Limb (tissue), 2 donors: ENCODE measurements at regions not wholly inside any gene's neighbourhood (a gene's known extent, or its start where the extent isn't known, plus 50 kb on each side); places are given as distances from the start of the nearest gene placed in this dataset.
"Not testable (repeated sequence)": the region's sequence is repeated elsewhere in the genome, so short reads cannot be mapped to it uniquely, and the experiment has no call there.

Experiments
- DNase-seq, 2 donors: peaks; one replicate each; pipeline ENCODE4 v3.0.0-alpha.2; 2016; ENCODE audit errors: extremely low spot score in 2 of 2

DNA sequence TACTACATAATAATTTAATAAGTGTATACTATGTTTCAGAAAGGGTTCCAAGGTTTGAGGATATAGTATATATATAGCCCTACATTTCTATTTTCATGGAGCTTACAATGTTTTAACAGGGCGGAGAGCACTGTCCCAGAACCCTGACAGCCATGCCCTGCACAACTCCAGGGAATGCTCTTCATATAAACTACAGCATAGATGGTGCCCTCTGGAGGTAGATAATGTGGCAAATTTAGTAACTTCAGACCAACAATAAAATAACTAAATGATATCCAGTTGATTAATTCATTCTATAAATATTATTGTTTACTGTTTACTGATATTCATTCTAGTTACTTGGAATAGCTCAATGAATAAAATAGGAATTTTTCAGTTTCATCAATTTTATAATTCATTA lies 693.7 kb upstream of the CCDC179 start:
- no peak for DNase-seq

DNA sequence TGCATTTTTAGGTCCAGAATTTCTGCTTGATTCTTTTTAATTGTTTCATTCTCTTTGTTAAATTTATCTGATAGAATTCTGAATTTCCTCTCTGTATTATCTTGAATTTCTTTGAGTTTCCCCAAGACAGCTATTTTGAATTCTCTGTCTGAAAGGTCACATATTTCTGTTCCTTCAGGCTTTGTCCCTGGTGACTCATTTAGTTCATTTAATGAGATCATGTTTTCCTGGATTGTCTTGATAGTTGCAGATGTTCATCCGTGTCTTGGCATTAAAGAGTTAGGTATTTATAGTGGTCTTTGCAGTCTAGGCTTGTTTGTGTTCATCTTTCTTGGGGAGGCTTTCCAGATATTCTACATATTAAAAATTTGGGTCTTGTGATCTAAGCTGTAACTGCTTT lies 694.8 kb upstream of the CCDC179 start:
- no peak for DNase-seq

DNA sequence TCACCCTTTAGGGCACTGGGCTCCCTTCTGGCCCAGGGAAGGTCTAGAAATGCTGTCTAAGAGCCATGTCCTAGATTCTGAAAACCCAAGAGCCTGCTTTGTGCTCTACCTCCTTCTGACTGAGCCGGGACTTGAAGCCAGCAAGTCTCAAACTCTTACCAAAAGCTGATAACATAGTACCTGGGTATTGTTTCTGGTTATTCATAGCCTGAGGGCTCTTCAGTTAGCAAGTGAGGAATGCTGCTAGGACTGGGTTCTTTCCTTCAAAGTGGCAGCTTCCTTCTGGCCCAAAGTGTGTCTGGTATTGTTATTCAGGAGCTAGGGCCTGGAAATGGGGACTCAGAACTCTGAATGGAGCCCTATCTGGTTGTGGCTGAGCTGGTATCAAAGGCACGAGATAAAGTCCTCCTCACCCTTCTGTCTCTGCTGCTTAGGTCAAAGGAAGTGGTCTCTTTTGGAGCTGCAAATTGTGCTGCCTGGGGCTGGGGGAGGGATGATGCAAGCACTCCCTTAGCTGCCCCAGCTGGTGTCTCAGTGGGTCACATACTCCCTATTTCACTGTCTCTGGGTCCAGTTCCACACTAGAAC lies 696.0 kb upstream of the CCDC179 start:
- no peak for DNase-seq

DNA sequence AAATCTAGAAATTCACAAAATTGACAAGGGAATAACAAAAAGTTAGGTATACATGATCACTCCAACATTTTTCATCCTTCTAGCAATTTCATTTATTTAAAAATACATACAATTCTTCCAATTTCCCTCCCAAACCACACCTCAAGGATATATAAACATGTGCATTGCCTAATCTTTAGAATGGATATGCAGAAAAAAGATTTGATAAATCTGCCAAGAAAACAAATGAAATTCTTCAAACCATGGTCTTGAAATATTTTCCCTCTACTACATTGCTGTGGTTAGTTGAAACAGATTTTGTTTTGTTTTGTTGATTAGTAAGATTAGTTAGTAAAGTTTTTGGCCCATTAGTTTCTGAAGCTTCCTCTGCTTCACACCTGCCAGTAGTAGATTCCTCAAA lies 703.3 kb upstream of the CCDC179 start:
- DNase-seq, result no peak

DNA sequence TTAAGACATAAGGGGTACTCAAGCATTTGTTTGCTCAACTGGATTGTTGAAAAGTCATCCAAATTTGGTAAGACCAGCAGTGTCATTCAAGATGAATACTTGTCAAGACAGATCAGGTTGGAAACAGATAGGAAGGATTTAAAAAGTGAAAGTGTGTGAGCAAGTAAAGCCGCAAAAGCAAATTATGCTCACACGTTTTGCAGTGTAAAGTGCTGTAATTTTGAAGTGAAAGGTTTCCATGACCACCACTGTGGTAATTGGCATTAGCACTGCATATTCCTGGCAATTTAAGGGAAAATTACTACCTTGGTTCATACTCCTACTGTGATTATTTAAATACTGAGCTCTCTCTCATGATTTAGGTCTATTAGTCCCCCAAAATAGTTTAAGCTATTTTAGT lies 704.1 kb upstream of the CCDC179 start:
- DNase-seq, result no peak

DNA sequence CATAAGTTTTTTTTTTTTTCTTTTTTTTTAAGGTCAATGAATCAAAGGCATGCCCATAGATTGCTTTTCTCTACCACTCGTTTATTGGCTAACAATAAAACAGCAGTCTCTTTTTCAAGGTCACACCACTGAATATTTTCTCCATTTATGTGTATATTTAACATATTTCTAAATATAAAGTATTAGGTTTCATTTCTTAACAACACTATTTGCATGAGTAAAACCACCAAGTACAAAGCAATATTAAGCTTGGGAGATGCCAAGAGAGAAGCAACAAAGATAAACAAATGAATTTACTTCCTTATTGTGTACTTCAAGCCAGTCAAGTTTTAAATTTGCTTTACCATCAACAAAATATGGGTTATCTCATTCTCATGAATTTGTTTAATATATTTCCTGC lies 708.9 kb upstream of the CCDC179 start:
- no peak for DNase-seq

DNA sequence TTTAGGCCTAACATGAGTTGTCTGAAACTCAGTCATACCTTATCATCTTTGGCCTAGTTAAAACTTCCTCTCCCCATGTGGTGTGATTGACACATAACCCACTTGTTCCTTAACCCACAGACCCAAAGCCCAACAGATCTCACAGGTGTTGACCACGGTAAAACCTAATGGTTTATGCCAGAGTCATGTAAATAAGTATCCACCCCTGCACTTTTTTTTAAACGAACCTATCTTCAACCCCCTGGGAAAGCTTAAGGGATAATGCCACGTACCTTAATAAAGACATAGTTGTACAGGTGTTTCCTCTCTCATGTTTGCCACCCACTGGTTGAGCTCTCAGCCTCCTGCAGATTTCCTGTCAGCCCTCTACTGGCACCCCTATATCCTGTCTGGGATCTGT lies 709.3 kb upstream of the CCDC179 start:
- DNase-seq, result no peak

DNA sequence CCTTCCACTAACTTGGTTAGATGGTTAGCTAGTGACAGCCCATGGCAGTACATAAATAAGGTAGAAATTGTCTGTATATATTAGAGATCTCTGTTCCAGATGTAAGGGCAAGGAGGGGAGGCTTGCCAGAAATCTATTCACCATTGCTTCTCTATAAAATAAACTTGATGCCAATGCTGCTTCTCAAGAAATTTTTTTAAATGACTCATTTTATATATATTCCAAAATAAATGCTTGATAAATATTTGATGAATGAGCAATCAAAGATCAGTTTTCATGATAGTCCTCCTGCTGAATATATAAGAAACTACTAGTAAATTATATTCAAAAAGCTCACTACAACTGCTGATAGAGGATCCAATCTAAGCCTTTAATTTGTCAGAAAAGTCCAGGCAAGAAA lies 710.6 kb upstream of the CCDC179 start:
- DNase-seq, result no peak

DNA sequence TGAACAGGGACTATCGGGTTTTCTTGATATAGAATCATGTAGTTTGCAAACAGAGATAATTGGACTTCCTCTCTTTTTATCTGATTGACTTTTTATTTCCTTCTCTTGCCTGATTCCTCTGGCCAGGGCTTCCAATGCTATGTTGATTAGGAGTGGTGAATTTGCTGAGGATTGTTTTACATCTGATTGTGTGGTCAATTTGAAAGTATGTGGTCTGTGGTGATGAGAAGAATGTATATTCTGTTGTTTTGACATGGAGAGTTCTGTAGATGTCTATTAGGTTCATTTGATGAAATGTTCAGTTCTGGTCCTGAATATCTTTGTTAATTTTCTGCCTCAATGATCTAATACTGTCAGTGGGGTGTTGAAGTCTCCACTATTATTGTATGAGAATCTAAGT lies 713.2 kb upstream of the CCDC179 start:
- no peak for DNase-seq

DNA sequence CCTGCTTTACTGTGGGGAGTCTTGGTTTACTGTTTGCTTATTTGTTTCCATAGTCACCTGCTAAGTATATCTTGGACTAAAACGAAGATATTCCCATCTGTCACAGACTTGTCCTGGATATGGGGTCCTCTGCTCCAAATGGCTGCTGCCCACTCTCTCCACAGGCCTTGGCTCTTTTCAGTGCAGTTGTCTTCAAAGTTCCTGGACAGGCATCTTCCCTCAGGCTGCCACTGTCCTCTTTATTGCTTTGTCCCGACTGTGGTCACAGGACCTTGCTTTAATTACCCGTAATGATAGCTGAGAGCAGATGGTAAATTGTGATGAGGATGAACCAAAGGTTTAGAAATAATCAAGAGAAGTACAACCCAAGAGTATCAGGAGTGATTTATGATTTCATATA lies 713.9 kb upstream of the CCDC179 start:
- DNase-seq, result no peak

DNA sequence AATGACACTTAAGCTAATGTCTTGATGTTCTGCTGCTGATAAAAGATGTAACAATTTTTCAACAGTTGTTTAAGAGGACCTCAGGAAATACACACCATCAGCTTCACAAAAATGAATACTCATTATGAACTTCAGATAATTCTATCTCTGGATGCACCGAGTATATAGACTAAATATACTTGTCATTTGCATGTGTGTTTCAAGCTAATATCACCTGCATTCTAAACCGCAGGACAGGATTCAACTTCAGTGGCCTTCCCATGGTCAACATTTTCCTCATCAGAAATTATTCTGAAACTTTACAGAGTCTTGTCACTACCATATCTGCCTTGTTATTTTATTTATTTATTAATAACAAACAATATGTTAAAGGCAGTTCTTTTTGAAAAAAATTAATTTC lies 717.0 kb upstream of the CCDC179 start:
- DNase-seq, result no peak

DNA sequence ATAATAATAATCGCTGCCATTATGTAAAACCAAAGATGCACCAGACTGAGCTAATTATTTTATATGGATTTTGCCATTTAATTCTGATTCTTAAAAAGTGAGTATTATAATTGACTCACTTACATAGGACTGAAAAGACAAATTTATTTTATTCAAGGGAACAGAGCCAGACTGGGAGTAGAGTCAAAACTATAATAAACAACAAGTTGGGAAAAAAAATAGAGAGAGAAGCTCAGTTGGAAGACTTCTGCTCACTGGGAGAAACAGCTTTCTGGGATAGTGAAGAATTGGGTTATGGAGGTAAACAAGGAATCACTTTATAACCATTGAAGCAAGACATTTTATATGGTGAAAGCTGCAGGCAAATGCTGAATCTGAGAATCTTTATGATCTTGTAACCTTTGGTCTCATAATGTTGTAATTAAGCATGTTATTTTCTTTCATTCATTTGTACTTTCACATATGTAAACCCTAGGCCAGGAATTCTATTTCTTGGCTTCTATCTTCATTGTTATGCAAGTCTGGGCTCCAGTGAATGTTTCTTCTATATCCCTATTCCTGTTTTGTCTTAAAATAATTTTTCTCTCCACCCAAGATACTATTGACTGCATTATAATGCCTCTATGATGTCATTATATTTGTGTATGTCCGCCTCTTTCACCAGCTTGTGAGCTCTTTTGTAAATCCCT lies 725.3 kb upstream of the CCDC179 start:
- DNase-seq, result no peak

DNA sequence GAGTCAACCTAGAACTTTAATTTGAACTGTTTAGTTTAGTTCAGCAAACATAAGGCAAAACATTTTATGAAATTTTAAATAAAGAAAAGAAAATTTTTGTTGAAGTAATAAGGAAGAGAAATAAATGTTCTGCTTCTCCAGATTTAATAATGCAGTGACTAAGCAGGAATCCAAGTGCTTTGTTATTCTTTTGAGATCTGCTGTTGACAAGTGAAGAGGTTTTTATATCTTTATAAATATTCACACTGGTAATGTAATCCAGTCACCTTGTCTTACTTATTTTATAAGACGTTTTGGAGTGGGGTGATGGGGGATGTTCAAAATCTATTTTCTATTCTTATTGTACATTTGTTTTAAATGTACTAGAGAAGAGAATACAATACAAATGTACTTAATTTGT lies 725.9 kb upstream of the CCDC179 start:
- DNase-seq, result no peak

DNA sequence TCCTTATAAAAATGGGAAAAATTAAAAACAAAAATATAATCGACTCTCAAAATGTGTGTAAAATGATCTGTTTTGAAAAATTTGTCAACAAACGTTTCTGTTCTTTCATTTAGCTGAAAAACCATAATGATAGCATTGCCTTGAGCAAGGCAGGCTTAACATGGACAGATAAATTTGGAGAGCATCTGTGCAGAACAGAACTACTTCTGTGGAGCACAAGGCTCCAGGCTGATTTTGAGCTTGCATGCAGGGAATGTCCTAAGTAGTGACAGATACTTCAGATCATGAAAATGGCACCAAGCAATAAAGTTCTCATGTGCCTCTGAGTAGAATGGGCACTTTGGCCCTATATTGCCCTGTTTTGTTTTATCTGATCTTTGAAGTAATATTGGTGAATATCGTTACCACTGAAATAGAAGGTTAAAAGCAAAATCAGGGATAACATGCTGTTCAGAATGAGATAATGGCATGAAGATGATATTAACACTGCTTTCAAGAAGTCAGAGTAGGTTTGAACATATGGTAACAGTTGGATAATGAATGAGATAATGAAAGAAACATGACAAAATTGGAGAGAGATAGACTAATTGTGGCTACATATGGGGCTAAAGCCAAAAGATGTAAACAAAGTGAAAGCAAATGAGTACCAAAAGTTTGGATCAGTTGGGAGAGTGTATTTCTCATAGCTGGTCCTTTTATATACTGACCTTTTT lies 730.5 kb upstream of the CCDC179 start:
- DNase-seq, result no peak

DNA sequence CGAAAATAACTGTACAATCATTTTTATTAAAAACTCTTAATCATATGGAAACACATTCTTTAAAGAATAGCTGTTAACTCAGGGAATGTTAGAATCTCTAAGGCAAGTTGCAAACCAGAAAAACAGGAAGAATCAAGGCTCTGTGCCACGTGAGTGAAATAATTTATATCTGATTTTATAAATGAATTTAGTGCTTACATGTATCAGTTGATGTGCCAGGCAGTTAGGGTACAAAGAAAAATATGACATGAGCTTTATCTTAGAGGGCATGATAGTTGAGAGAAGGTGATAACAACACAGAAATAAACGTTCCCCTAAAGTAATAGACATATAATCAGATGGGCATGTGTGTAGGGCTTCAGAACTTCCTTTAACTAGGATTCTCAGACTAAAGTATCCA lies 734.5 kb upstream of the CCDC179 start:
- no peak for DNase-seq

DNA sequence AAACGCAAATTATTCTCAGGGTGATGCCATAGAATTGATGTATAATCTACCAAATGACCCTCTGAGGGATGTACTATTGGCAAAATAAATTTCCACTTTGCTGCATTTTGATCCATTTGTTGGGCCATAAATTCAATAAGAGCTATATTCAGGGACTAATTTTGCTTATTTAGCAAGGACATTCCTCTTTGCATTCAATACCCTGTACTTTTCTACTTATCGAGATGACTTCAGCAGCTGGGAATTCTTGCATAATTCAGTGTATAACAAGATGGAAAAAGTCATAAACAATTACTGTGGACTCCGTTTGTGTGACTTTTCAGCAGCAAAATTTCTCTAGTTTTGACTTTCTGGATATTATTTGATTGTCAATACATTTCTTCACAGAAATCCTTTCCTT lies 744.7 kb upstream of the CCDC179 start:
- no peak for DNase-seq

DNA sequence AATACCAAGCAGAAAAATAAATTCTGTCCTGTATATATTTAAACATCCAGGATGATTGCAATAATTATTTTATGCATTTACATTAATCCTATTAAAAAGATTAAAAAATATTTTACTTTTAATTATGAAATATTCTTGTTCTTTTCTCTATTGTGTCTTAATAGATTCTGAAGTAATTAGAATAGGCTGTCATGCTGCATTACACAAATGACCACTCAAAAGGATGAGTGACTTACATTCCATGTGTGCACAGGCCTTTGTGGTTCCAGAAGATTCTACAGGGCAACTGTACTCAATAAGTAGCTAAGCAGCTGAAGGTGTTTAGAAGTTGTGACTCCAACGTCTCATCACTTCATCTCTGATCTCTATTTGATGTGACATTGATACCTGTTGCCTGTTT lies 745.9 kb upstream of the CCDC179 start:
- no peak for DNase-seq

DNA sequence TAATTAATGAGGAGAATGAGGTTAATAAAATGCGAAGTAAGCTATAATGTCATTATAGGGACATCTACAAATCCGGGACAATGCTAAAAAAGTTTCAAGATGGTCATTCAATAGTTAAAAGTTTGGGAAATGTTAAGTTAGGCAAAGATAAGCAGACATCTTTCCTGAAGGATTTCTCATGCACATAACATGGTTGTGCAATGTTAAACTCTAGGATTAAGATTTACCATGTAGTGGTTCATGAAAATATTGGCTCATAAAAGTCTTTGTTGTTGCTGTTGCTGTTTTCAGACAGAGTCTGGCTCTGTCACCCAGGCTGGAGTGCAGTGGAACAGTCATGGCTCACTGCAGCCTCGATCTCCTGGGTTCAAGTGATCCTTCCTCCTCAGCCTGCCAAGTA lies 751.5 kb upstream of the CCDC179 start:
- DNase-seq, result no peak

DNA sequence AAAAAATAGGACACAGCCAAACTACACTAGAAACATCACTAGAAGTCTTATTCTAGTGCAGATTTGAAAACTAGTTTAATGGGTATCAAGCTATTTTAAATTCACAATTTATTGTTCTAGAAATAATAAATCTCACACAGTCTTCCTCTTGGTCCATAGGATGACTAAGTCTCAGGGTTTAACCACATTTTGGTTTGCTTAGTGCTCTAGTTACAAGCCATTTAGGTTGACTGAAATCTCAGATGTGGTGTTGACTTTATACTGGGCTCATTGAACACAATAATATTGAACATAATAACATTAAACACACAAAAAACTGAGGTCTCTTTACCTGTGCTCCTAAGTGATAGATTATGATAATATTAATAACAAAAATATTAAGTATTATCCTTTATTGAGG lies 760.3 kb upstream of the CCDC179 start:
- no peak for DNase-seq

DNA sequence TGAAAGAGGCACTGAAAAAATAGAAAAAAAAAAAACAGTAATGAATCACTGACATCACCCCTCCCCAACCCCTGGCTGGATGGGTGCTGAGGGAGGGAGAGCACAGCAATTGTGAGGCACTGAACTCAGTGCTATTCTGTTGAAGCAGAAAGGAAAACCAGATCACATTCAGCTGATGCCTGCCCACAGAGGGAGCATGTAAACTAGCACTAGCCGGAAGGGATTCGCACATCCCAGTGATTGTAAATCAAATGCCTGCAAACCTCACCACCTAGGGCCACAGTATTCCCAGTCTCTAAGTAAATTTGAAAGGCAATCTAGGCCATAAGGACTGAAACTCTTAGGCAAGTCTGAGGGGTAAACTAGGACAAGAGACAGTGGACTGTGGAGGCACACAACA lies 772.0 kb upstream of the CCDC179 start:
- no peak for DNase-seq

DNA sequence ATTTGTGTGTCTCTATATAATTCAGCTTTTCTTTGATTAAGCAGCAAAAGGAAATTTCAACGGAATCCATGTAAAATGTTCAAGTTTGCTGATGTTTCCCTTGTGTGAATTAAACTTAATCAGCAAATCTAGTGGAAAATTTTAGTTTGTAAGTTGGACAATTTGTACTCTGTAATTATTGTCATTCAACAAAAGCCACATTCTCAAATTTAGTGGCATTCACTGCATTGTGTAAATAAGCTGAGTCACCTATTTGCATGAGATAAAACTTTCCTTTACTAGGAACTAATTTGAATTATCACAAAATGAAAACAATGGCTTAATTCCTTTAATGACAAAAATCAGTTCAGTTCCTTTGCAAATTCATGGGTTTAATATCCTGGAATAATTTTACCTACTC lies 784.2 kb upstream of the CCDC179 start:
- DNase-seq, result no peak

DNA sequence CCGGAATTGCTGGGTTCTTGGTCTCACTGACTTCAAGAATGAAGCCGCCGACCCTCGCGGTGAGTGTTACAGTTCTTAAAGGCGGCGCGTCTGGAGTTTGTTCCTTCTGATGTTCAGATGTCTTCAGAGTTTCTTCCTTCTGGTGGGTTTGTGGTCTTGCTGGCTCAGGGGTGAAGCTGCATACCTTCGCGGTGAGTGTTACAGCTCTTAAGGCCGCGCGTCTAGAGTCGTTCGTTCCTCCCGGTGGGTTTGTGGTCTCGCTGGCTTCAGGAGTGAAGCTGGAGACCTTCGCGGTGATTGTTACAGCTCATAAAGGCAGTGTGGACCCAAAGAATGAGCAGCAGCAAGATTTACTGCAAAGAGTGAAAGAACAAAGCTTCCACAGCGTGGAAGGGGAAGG lies 792.1 kb upstream of the CCDC179 start:
- DNase-seq, result not testable (repeated sequence)

DNA sequence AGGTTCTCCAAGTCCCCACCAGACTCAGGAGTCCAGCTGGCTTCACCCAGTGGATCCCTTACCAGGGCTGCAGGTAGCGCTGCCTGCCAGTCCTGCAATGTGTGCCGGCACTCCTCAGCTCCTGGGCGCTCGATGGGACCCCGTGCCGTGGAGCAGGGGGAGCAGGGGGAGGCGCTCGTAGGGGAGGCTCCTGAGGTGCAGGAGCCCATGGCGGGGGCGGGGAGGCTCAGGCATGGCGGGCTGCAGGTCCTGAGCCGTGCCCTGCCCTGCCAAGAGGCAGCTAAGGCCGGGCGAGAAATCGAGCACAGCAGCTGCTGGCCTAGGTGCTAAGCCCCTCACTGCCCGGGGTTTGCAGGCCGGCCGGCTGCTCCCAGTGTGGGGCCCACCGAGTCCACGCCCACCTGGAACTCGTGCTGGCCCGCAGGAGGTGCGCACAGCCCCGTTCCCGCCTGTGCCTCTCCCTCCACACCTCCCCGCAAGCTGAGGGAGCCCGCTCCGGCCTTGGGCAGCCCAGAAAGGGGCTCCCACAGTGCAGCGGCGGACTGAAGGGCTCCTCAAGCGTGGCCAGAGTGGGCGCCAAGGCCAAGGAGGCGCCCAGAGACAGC lies 792.9 kb upstream of the CCDC179 start:
- DNase-seq, result no peak
